ENCODE measurements at regions not wholly inside any gene's neighbourhood (a gene's known extent, or its start where the extent isn't known, plus 50 kb on each side); places are given as distances from the start of the nearest gene placed in this dataset.

- H3K4me3 ChIP-seq (ENCODE audit: low read depth in 2 of 2, low read length in 1 of 2) = no peak overlapping the region
- no peak for DNase-seq
- TF ChIP-seq MEF2A (IDR thresholded peaks at IDR 0.05; ENCODE audit: borderline replicate concordance, low read depth) = no peak
- TF ChIP-seq FOXM1 (IDR thresholded peaks at IDR 0.05; ENCODE audit: low read depth) = no peak
- TF ChIP-seq SIN3A (IDR thresholded peaks at IDR 0.05; ENCODE audit: borderline replicate concordance, low read depth, low read length) = no peak
- TF ChIP-seq, protein P1, sequence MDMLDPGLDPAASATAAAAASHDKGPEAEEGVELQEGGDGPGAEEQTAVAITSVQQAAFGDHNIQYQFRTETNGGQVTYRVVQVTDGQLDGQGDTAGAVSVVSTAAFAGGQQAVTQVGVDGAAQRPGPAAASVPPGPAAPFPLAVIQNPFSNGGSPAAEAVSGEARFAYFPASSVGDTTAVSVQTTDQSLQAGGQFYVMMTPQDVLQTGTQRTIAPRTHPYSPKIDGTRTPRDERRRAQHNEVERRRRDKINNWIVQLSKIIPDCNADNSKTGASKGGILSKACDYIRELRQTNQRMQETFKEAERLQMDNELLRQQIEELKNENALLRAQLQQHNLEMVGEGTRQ (IDR thresholded peaks at IDR 0.05; ENCODE audit: borderline replicate concordance, low read depth, low read length) = no peak
- TF ChIP-seq, protein P2, sequence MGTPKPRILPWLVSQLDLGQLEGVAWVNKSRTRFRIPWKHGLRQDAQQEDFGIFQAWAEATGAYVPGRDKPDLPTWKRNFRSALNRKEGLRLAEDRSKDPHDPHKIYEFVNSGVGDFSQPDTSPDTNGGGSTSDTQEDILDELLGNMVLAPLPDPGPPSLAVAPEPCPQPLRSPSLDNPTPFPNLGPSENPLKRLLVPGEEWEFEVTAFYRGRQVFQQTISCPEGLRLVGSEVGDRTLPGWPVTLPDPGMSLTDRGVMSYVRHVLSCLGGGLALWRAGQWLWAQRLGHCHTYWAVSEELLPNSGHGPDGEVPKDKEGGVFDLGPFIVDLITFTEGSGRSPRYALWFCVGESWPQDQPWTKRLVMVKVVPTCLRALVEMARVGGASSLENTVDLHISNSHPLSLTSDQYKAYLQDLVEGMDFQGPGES (IDR thresholded peaks at IDR 0.05; ENCODE audit: low read depth, low read length) = no peak
- TF ChIP-seq RFX5 (IDR thresholded peaks at IDR 0.05; ENCODE audit: low read length) = no peak
- no peak for TF ChIP-seq ZBTB33 (IDR thresholded peaks at IDR 0.05; ENCODE audit: borderline replicate concordance, low read depth)
- TF ChIP-seq RAD21 (IDR thresholded peaks at IDR 0.05; ENCODE audit: low read length) = no peak
- no peak for TF ChIP-seq SMC3 (IDR thresholded peaks at IDR 0.05; ENCODE audit: low read depth, low read length)
- TF ChIP-seq, protein P3, sequence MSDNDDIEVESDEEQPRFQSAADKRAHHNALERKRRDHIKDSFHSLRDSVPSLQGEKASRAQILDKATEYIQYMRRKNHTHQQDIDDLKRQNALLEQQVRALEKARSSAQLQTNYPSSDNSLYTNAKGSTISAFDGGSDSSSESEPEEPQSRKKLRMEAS (IDR thresholded peaks at IDR 0.05; ENCODE audit: low read depth) = no peak
- no peak for TF ChIP-seq CHD2 (IDR thresholded peaks at IDR 0.05; ENCODE audit: low read length, partially characterized antibody)
- TF ChIP-seq TEAD4 (IDR thresholded peaks at IDR 0.05; ENCODE audit: borderline replicate concordance, insufficient read depth) = no peak
- TF ChIP-seq YY1 (IDR thresholded peaks at IDR 0.05; ENCODE audit: low read depth) = no peak
- no peak for TF ChIP-seq MXI1 (IDR thresholded peaks at IDR 0.05; ENCODE audit: low read depth, low read length)
- no peak for TF ChIP-seq EP300 (IDR thresholded peaks at IDR 0.05; ENCODE audit: borderline replicate concordance in 1 of 2, low read depth in 1 of 2, low read length in 1 of 2)
- TF ChIP-seq ELF1 (IDR thresholded peaks at IDR 0.05) = no peak
- no peaks in the 10 kb centered on the region for H4K20me1 ChIP-seq (ENCODE audit: insufficient read depth)
- peaks cover 4% of the 10 kb centered on the region in 2 experiments for H3K4me1 ChIP-seq (ENCODE audit: control insufficient read depth in 1 of 2, insufficient read depth in 2 of 2, low read depth in 1 of 2, low read length in 1 of 2)
- H3K36me3 ChIP-seq (replicated peaks in 1 of 2; ENCODE audit: control insufficient read depth in 1 of 2, insufficient read depth in 2 of 2, low read length in 1 of 2) = no peaks in the 10 kb centered on the region
- H3K9me2 ChIP-seq = no peaks in the 10 kb centered on the region
- no peak overlapping the region for H3K9ac ChIP-seq
- ChIA-PET POLR2A (no interaction called here), CTCF (no interaction called here)
- no peak overlapping the region for H3K4me2 ChIP-seq
- H3F3A ChIP-seq (replicated peaks; ENCODE audit: insufficient read depth) = peaks cover 10% of the 10 kb centered on the region
- no peak overlapping the region for H2AFZ ChIP-seq (ENCODE audit: low read depth)
- H3K27ac ChIP-seq (ENCODE audit: low read depth in 2 of 2, low read length in 1 of 2) = no peak overlapping the region
- H3K27me3 ChIP-seq (ENCODE audit: insufficient read depth) = peaks cover 12% of the 10 kb centered on the region; the same call in 1 of the 2 replicates
- H3K9me3 ChIP-seq = no peaks in the 10 kb centered on the region
- WGBS (ENCODE audit: low lambda C conversion rate) = 59% methylated on average over 5 of the region's 5 CpGs
- no peaks in the 10 kb centered on the region for H3K79me2 ChIP-seq (ENCODE audit: insufficient read depth)
Observed at GRCh38 chr14:30218907-30219306, 291.3 kb upstream of the PRKD1 start.

Data from SK-N-SH (cell line).